ENCODE measurements at regions not wholly inside any gene's neighbourhood (a gene's known extent, or its start where the extent isn't known, plus 50 kb on each side); places are given as distances from the start of the nearest gene placed in this dataset.

DNA sequence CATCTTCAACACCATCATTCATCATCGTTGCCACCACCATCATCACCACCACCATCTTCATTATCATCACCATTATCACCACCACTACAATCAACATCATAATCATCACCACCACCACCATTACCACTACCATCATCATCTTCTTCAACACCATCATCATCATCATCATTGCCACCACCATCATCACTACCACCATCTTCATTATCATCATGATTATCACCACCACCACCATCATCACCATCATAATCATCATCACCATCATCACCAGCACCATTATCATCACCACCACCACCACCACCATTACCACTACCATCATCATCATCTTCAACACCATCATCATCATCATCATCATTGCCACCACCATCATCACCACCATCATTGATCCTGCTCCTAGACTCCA lies 112.7 kb downstream of the OAT start:
- CTCF ChIA-PET: no interaction called here
- TF ChIP-seq, protein P1, sequence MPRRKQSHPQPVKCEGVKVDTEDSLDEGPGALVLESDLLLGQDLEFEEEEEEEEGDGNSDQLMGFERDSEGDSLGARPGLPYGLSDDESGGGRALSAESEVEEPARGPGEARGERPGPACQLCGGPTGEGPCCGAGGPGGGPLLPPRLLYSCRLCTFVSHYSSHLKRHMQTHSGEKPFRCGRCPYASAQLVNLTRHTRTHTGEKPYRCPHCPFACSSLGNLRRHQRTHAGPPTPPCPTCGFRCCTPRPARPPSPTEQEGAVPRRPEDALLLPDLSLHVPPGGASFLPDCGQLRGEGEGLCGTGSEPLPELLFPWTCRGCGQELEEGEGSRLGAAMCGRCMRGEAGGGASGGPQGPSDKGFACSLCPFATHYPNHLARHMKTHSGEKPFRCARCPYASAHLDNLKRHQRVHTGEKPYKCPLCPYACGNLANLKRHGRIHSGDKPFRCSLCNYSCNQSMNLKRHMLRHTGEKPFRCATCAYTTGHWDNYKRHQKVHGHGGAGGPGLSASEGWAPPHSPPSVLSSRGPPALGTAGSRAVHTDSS (tag by site-specific recombination; IDR thresholded peaks at IDR 0.05): peak; percentile 98
- TF ChIP-seq KLF9 (tag by site-specific recombination; IDR thresholded peaks at IDR 0.05; ENCODE audit: low read depth) (no peak), YY2 (tag by site-specific recombination; IDR thresholded peaks at IDR 0.05) (0 out of 2 replicates have a peak, but pooled peaks have one; percentile 21), ZNF707 (tag by site-specific recombination; IDR thresholded peaks at IDR 0.05) (0 out of 2 replicates have a peak, but pooled peaks have one; percentile 42), ZBTB17 (tag by site-specific recombination; IDR thresholded peaks at IDR 0.05) (no peak), ZBTB7A (tag by site-specific recombination; IDR thresholded peaks at IDR 0.05; ENCODE audit: low read depth) (peak; percentile 24; the same call in 1 of the 2 replicates)
- H3K36me3 ChIP-seq (ENCODE audit: control insufficient read depth in 2 of 2, insufficient read depth in 1 of 2, low read length in 2 of 2): no peaks in the 10 kb centered on the region
- no peaks in the 10 kb centered on the region; the same call in 1 of the 2 replicates for H3K4me1 ChIP-seq (ENCODE audit: control insufficient read depth, insufficient read depth, low read length)
- POLR2A ChIA-PET: no interaction called here
- H3K4me3 ChIP-seq (ENCODE audit: low read depth, low read length): no peak overlapping the region
- H3K27ac ChIP-seq (ENCODE audit: extremely low read depth, low read depth, low read length): no peak overlapping the region
- H3K9me3 ChIP-seq (ENCODE audit: control insufficient read depth, insufficient read depth, low read depth, low read length): no peaks in the 10 kb centered on the region

DNA sequence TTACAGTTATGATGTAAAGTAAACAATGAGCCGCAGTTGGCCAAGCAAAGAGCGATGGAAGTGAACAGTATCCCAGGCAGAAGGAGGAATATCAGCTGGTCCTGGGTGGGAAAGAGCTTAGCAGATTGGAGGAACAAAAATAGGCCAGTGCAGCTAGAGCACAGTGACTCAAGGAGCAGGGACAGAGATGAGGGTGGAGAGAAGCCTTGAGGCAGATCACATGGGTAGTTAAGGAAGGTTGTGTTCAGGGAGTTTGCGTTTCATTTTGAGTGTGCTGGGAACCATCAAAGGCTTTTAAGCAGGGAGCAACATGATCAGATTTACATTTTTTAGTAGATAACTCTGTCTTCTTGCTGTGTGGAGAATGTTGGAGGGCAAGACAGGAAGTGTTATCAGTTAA lies 113.6 kb downstream of the OAT start:
- CTCF ChIA-PET: interaction anchor here (0.6 kb wide), 1 partner anchor 61 kb away, joined by 3 read pairs; no protein-coding TSS in a partner anchor
- Histone ChIP-seq H3K4me3 (ENCODE audit: low read depth, low read length) (no peak overlapping the region), H3K4me1 (ENCODE audit: control insufficient read depth, insufficient read depth, low read length) (no peaks in the 10 kb centered on the region; the same call in 1 of the 2 replicates), H3K27ac (ENCODE audit: extremely low read depth, low read depth, low read length) (no peak overlapping the region), H3K9me3 (ENCODE audit: control insufficient read depth, insufficient read depth, low read depth, low read length) (no peaks in the 10 kb centered on the region), H3K36me3 (ENCODE audit: control insufficient read depth in 2 of 2, insufficient read depth in 1 of 2, low read length in 2 of 2) (no peaks in the 10 kb centered on the region)
- TF ChIP-seq SALL2 (tag by site-specific recombination; IDR thresholded peaks at IDR 0.05; ENCODE audit: borderline replicate concordance) (no peak), ZNF76 (tag by site-specific recombination; IDR thresholded peaks at IDR 0.05; ENCODE audit: borderline replicate concordance, low read depth) (no peak), YY1 (tag by site-specific recombination; IDR thresholded peaks at IDR 0.05) (no peak), ZNF394 (tag by site-specific recombination; IDR thresholded peaks at IDR 0.05; ENCODE audit: borderline replicate concordance) (no peak), ZNF335 (tag by site-specific recombination; conservative IDR thresholded peaks at IDR 0.05) (no peak), ZBTB7A (tag by site-specific recombination; IDR thresholded peaks at IDR 0.05; ENCODE audit: low read depth) (no peak), ZNF423 (tag by site-specific recombination; IDR thresholded peaks at IDR 0.05) (no peak), GLIS2 (tag by site-specific recombination; IDR thresholded peaks at IDR 0.05) (no peak), ZNF830 (tag by site-specific recombination; IDR thresholded peaks at IDR 0.05; ENCODE audit: low read depth) (no peak), ZNF776 (tag by site-specific recombination; IDR thresholded peaks at IDR 0.05; ENCODE audit: borderline replicate concordance) (no peak), ZNF48 (tag by site-specific recombination; IDR thresholded peaks at IDR 0.05) (no peak), SP7 (tag by site-specific recombination; IDR thresholded peaks at IDR 0.05) (no peak), ZNF248 (tag by site-specific recombination; IDR thresholded peaks at IDR 0.05) (no peak), ZNF792 (tag by site-specific recombination; IDR thresholded peaks at IDR 0.05) (no peak)
- TF ChIP-seq, protein P2, sequence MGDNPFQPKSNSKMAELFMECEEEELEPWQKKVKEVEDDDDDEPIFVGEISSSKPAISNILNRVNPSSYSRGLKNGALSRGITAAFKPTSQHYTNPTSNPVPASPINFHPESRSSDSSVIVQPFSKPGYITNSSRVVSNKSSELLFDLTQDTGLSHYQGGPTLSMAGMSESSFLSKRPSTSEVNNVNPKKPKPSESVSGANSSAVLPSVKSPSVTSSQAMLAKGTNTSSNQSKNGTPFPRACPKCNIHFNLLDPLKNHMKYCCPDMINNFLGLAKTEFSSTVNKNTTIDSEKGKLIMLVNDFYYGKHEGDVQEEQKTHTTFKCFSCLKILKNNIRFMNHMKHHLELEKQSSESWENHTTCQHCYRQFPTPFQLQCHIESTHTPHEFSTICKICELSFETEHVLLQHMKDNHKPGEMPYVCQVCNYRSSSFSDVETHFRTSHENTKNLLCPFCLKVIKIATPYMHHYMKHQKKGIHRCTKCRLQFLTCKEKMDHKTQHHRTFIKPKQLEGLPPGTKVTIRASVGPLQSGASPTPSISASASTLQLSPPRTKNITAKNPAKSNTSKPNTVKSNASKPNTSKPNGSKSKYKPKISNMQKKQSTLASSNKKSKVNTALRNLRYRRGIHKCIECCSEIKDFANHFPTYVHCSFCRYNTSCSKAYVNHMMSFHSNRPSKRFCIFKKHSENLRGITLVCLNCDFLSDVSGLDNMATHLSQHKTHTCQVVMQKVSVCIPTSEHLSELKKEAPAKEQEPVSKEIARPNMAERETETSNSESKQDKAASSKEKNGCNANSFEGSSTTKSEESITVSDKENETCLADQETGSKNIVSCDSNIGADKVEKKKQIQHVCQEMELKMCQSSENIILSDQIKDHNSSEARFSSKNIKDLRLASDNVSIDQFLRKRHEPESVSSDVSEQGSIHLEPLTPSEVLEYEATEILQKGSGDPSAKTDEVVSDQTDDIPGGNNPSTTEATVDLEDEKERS (tag by site-specific recombination; IDR thresholded peaks at IDR 0.05): no peak
- TF ChIP-seq, protein P3, sequence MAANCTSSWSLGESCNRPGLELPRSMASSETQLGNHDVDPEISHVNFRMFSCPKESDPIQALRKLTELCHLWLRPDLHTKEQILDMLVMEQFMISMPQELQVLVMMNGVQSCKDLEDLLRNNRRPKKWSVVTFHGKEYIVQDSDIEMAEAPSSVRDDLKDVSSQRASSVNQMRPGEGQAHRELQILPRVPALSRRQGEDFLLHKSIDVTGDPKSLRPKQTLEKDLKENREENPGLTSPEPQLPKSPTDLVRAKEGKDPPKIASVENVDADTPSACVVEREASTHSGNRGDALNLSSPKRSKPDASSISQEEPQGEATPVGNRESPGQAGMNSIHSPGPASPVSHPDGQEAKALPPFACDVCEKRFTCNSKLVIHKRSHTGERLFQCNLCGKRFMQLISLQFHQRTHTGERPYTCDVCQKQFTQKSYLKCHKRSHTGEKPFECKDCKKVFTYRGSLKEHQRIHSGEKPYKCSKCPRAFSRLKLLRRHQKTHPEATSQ (tag by site-specific recombination; IDR thresholded peaks at IDR 0.05): no peak
- TF ChIP-seq, protein P4, sequence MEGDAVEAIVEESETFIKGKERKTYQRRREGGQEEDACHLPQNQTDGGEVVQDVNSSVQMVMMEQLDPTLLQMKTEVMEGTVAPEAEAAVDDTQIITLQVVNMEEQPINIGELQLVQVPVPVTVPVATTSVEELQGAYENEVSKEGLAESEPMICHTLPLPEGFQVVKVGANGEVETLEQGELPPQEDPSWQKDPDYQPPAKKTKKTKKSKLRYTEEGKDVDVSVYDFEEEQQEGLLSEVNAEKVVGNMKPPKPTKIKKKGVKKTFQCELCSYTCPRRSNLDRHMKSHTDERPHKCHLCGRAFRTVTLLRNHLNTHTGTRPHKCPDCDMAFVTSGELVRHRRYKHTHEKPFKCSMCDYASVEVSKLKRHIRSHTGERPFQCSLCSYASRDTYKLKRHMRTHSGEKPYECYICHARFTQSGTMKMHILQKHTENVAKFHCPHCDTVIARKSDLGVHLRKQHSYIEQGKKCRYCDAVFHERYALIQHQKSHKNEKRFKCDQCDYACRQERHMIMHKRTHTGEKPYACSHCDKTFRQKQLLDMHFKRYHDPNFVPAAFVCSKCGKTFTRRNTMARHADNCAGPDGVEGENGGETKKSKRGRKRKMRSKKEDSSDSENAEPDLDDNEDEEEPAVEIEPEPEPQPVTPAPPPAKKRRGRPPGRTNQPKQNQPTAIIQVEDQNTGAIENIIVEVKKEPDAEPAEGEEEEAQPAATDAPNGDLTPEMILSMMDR (tag by site-specific recombination; IDR thresholded peaks at IDR 0.05): no peak
- POLR2A ChIA-PET: no interaction called here

Data from HEK293 (cell line).